ENCODE measurements at regions not wholly inside any gene's neighbourhood (a gene's known extent, or its start where the extent isn't known, plus 50 kb on each side); places are given as distances from the start of the nearest gene placed in this dataset.
A peak's percentile ranks its signal among the peaks of the same experiment; 100 is the strongest.
"Not testable (repeated sequence)": the region's sequence is repeated elsewhere in the genome, so short reads cannot be mapped to it uniquely, and the experiment has no call there.

- H3K4me3 Mint-ChIP-seq = no peak overlapping the region
- no peak for TF ChIP-seq CTCF (IDR thresholded peaks at IDR 0.05; ENCODE audit: unreplicated experiment)
- H3K4me1 Mint-ChIP-seq = peaks cover under 1% of the 10 kb centered on the region
- H3K36me3 Mint-ChIP-seq = peaks cover 1% of the 10 kb centered on the region
- no peak for DNase-seq (ENCODE audit: low spot score in 2 of 2, unreplicated experiment in 2 of 2)
- H3K27ac Mint-ChIP-seq = no peak overlapping the region
- H3K9me3 Mint-ChIP-seq = peaks cover 17% of the 10 kb centered on the region
- H3K27me3 Mint-ChIP-seq (ENCODE audit: low read depth) = peaks cover 2% of the 10 kb centered on the region
These were observed 1500.4 kb downstream of the DPP10 start for GRCh38 chr2:115942800-115943199.

- Mint-ChIP-seq H3K27me3 (ENCODE audit: low read depth) (peaks cover 2% of the 10 kb centered on the region), H3K27ac (no peak overlapping the region), H3K4me3 (no peak overlapping the region), H3K36me3 (no peaks in the 10 kb centered on the region), H3K4me1 (no peaks in the 10 kb centered on the region), H3K9me3 (peaks cover 20% of the 10 kb centered on the region)
- no peak for DNase-seq (ENCODE audit: low spot score in 2 of 2, unreplicated experiment in 2 of 2)
- TF ChIP-seq CTCF (IDR thresholded peaks at IDR 0.05; ENCODE audit: unreplicated experiment) = no peak
These were observed 1503.9 kb downstream of the DPP10 start for GRCh38 chr2:115946341-115946740.

- Mint-ChIP-seq H3K27ac (no peak overlapping the region), H3K27me3 (ENCODE audit: low read depth) (peaks cover 2% of the 10 kb centered on the region), H3K4me1 (no peaks in the 10 kb centered on the region), H3K36me3 (no peaks in the 10 kb centered on the region), H3K4me3 (no peak overlapping the region), H3K9me3 (peaks cover 20% of the 10 kb centered on the region)
- no peak for DNase-seq (ENCODE audit: low spot score in 2 of 2, unreplicated experiment in 2 of 2)
- TF ChIP-seq CTCF (IDR thresholded peaks at IDR 0.05; ENCODE audit: unreplicated experiment) = no peak
These were observed 1504.5 kb downstream of the DPP10 start for GRCh38 chr2:115946891-115947290.

- TF ChIP-seq CTCF (IDR thresholded peaks at IDR 0.05; ENCODE audit: unreplicated experiment) = no peak
- no peak for DNase-seq (ENCODE audit: low spot score in 2 of 2, unreplicated experiment in 2 of 2)
- no peak overlapping the region for H3K4me3 Mint-ChIP-seq
These were observed 1534.5 kb downstream of the DPP10 start for GRCh38 chr2:115976916-115977315.

GRCh38 chr2:115999039-115999438 lies 1556.6 kb downstream of the DPP10 start:
- Mint-ChIP-seq H3K4me3 (no peak overlapping the region), H3K4me1 (no peaks in the 10 kb centered on the region), H3K36me3 (no peaks in the 10 kb centered on the region), H3K9me3 (peaks cover 18% of the 10 kb centered on the region), H3K27me3 (ENCODE audit: low read depth) (no peaks in the 10 kb centered on the region), H3K27ac (no peak overlapping the region)
- TF ChIP-seq CTCF (IDR thresholded peaks at IDR 0.05; ENCODE audit: unreplicated experiment) = no peak
- no peak for DNase-seq (ENCODE audit: low spot score in 2 of 2, unreplicated experiment in 2 of 2)

More at GRCh38 chr2:115976916-115977315, 1534.5 kb downstream of the DPP10 start:
- Mint-ChIP-seq H3K9me3 (peaks cover 31% of the 10 kb centered on the region), H3K27ac (peak overlapping the region; percentile 0), H3K36me3 (peaks cover 15% of the 10 kb centered on the region), H3K4me1 (peaks cover 22% of the 10 kb centered on the region), H3K27me3 (ENCODE audit: low read depth) (peaks cover 57% of the 10 kb centered on the region)

- H3K4me1 Mint-ChIP-seq = peaks cover 15% of the 10 kb centered on the region
- H3K27ac Mint-ChIP-seq = peak overlapping the region; percentile 22
- DNase-seq (ENCODE audit: low spot score in 2 of 2, unreplicated experiment in 2 of 2) = no peak
- no peaks in the 10 kb centered on the region for H3K27me3 Mint-ChIP-seq (ENCODE audit: low read depth)
- H3K36me3 Mint-ChIP-seq = no peaks in the 10 kb centered on the region
- H3K4me3 Mint-ChIP-seq = no peak overlapping the region
- no peaks in the 10 kb centered on the region for H3K9me3 Mint-ChIP-seq
- TF ChIP-seq CTCF (IDR thresholded peaks at IDR 0.05; ENCODE audit: unreplicated experiment) = no peak
These were observed 1580.6 kb downstream of the DPP10 start for GRCh38 chr2:116023026-116023425.

- not testable (repeated sequence) for H3K27ac Mint-ChIP-seq; H3K36me3 Mint-ChIP-seq; H3K27me3 Mint-ChIP-seq (ENCODE audit: low read depth); DNase-seq (ENCODE audit: low spot score in 2 of 2, unreplicated experiment in 2 of 2); H3K4me1 Mint-ChIP-seq; H3K4me3 Mint-ChIP-seq
- H3K9me3 Mint-ChIP-seq = peaks cover 21% of the 10 kb centered on the region
These were observed 1596.3 kb downstream of the DPP10 start for GRCh38 chr2:116038758-116039157.

Data from mesothelial cell of epicardium (in vitro differentiated cells).